ENCODE measurements at regions not wholly inside any gene's neighbourhood (a gene's known extent, or its start where the extent isn't known, plus 50 kb on each side); places are given as distances from the start of the nearest gene placed in this dataset.

DNA sequence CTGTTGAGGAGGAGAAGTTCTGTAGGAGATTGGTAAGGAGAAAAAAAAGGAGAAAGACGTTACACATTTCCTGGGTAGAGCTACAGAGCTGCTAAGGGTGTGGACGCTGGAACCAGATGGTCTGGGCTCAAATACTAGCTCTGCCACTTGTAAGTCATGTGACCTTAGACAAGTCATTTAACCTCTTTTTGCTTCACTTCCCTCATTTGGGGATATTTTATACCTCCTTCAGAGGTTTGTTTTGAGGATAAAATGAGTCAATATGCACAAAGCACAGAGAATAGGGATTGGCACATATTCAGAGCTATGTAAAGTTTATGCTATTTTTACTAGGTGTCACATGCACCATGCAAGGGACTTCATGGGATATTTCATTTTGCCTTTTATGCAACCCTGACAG, 708.8 kb downstream of the DHX35 start:
- Histone ChIP-seq H3K36me3 (ENCODE audit: control insufficient read depth in 2 of 2, extremely low read depth in 1 of 2, insufficient read depth in 2 of 2, low read length in 2 of 2) (no peaks in the 10 kb centered on the region), H4K20me1 (replicated peaks; ENCODE audit: control insufficient read depth, extremely low read depth, insufficient read depth, low read length) (no peaks in the 10 kb centered on the region), H3K27ac (ENCODE audit: insufficient read depth, low read depth, low read length) (no peak overlapping the region), H2AFZ (ENCODE audit: low read depth, low read length) (no peak overlapping the region), H3K27me3 (ENCODE audit: control insufficient read depth in 2 of 2, insufficient read depth in 2 of 2, low read length in 2 of 2) (peaks cover 2 to 5% of the 10 kb centered on the region in 2 experiments), H3K4me1 (ENCODE audit: control insufficient read depth, extremely low read depth, insufficient read depth, low read length) (no peaks in the 10 kb centered on the region), H3K9ac (replicated peaks; ENCODE audit: extremely low read depth, insufficient read depth, low read length) (no peak overlapping the region), H3K4me2 (ENCODE audit: insufficient read depth, low read length) (no peak overlapping the region), H3K79me2 (ENCODE audit: control insufficient read depth, insufficient read depth, low read length) (no peaks in the 10 kb centered on the region), H3K4me3 (replicated peaks in 1 of 3; ENCODE audit: insufficient read depth in 1 of 3, low read depth in 1 of 3, low read length in 3 of 3) (no peak overlapping the region), H3K9me3 (replicated peaks; ENCODE audit: control insufficient read depth, insufficient read depth, low read length) (no peaks in the 10 kb centered on the region), H3K9me1 (replicated peaks; ENCODE audit: control insufficient read depth, extremely low read depth, insufficient read depth, low read length) (no peaks in the 10 kb centered on the region)
- FAIRE-seq (no peak), DNase-seq (ENCODE audit: low read depth, low spot score) (no peak)
- no TSS peak for BruUV-seq (replicated peaks)
- intact Hi-C loops (cut with micrococcal nuclease), result no loop called here
- dilution Hi-C loops (cut with MboI; ENCODE audit: extremely low pct_ligation_motif_present, low sequenced_read_pairs), result no loop called here
- TF ChIP-seq, protein P1, sequence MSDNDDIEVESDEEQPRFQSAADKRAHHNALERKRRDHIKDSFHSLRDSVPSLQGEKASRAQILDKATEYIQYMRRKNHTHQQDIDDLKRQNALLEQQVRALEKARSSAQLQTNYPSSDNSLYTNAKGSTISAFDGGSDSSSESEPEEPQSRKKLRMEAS (IDR thresholded peaks at IDR 0.05; ENCODE audit: insufficient read depth, insufficient read length), result no peak
- TF ChIP-seq POLR2AphosphoS5 (IDR thresholded peaks at IDR 0.05; ENCODE audit: insufficient read depth, low read depth, low read length) (no peak), POLR2A (IDR thresholded peaks at IDR 0.05; ENCODE audit: low read depth, low read length) (no peak), MYC (IDR thresholded peaks at IDR 0.05; ENCODE audit: low read depth, low read length) (no peak), JUN (IDR thresholded peaks at IDR 0.05; ENCODE audit: borderline replicate concordance, insufficient read depth, insufficient read length, low read depth) (no peak), FOS (IDR thresholded peaks at IDR 0.05; ENCODE audit: borderline replicate concordance, insufficient read depth, low read length) (no peak), EZH2 (IDR thresholded peaks at IDR 0.05; ENCODE audit: borderline replicate concordance, low read depth, low read length, severe bottlenecking) (no peak), GATA2 (IDR thresholded peaks at IDR 0.05; ENCODE audit: insufficient read depth, insufficient read length, low read depth, low read length) (no peak)
- TF ChIP-seq, protein P2, sequence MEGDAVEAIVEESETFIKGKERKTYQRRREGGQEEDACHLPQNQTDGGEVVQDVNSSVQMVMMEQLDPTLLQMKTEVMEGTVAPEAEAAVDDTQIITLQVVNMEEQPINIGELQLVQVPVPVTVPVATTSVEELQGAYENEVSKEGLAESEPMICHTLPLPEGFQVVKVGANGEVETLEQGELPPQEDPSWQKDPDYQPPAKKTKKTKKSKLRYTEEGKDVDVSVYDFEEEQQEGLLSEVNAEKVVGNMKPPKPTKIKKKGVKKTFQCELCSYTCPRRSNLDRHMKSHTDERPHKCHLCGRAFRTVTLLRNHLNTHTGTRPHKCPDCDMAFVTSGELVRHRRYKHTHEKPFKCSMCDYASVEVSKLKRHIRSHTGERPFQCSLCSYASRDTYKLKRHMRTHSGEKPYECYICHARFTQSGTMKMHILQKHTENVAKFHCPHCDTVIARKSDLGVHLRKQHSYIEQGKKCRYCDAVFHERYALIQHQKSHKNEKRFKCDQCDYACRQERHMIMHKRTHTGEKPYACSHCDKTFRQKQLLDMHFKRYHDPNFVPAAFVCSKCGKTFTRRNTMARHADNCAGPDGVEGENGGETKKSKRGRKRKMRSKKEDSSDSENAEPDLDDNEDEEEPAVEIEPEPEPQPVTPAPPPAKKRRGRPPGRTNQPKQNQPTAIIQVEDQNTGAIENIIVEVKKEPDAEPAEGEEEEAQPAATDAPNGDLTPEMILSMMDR (IDR thresholded peaks at IDR 0.05; ENCODE audit: extremely low read depth in 1 of 2, insufficient read depth in 1 of 2, low read depth in 1 of 2, low read length in 2 of 2), result no peak
- ChIA-PET POLR2A (no interaction called here), CTCF (no interaction called here)
